ENCODE measurements at regions not wholly inside any gene's neighbourhood (a gene's known extent, or its start where the extent isn't known, plus 50 kb on each side); places are given as distances from the start of the nearest gene placed in this dataset. TPM values are rescaled to one million over a fixed set of nuclear protein-coding genes. Genes with fewer than 3 reads are reported as not detected.
A peak's percentile ranks its signal among the peaks of the same experiment; 100 is the strongest.

- Histone ChIP-seq H3K18ac (ENCODE audit: low read depth in 1 of 2, low read length in 2 of 2) (no peak overlapping the region), H4K91ac (ENCODE audit: low read length) (no peak overlapping the region), H3K4me1 (ENCODE audit: control insufficient read depth, insufficient read depth, low read depth, low read length) (no peaks in the 10 kb centered on the region), H3K9me3 (ENCODE audit: control insufficient read depth, low read length) (no peaks in the 10 kb centered on the region), H3K27me3 (ENCODE audit: control insufficient read depth in 1 of 2, insufficient read depth in 1 of 2, low read length in 2 of 2) (no peaks in the 10 kb centered on the region), H3K4me2 (ENCODE audit: low read length, poor library complexity, severe bottlenecking) (no peak overlapping the region), H2BK5ac (ENCODE audit: low read depth, low read length, poor library complexity, severe bottlenecking) (no peak overlapping the region), H3K27ac (ENCODE audit: low read length, poor library complexity, severe bottlenecking) (no peak overlapping the region), H3K9ac (ENCODE audit: low read length) (peak overlapping the region; percentile 30), H2AK5ac (ENCODE audit: low read length, severe bottlenecking) (peak overlapping the region; percentile 20), H3K4ac (ENCODE audit: low read depth in 1 of 2, low read length in 2 of 2) (no peak overlapping the region), H4K8ac (ENCODE audit: low read length) (no peak overlapping the region), H3K4me3 (ENCODE audit: insufficient read depth in 1 of 2, low read depth in 1 of 2, low read length in 2 of 2) (no peak overlapping the region), H2BK12ac (ENCODE audit: low read length in 2 of 2) (no peak overlapping the region), H2BK120ac (ENCODE audit: low read depth, low read length) (no peak overlapping the region), H3K14ac (ENCODE audit: low read length in 2 of 2) (no peak overlapping the region), H2BK15ac (ENCODE audit: low read depth, poor library complexity, severe bottlenecking) (no peak overlapping the region), H3K79me1 (replicated peaks; ENCODE audit: low read length, poor library complexity, severe bottlenecking) (no peaks in the 10 kb centered on the region), H3K23ac (ENCODE audit: low read length in 2 of 2) (no peak overlapping the region), H2AFZ (ENCODE audit: low read depth, low read length) (no peak overlapping the region), H3K36me3 (ENCODE audit: control insufficient read depth in 1 of 2, insufficient read depth in 2 of 2, low read depth in 1 of 2, low read length in 2 of 2) (no peaks in the 10 kb centered on the region)
- WGBS, result 55% methylated on average over 14 of the region's 14 CpGs
- peak; percentile 75 for DNase-seq
These were observed 57.1 kb upstream of the ZBED3 start for GRCh38 chr5:77143998-77144836.

- Histone ChIP-seq H3K4ac (ENCODE audit: low read depth in 1 of 2, low read length in 2 of 2) (no peak overlapping the region), H3K23ac (ENCODE audit: low read length in 2 of 2) (no peak overlapping the region), H3K4me3 (ENCODE audit: insufficient read depth in 1 of 2, low read depth in 1 of 2, low read length in 2 of 2) (no peak overlapping the region), H2BK12ac (ENCODE audit: low read length in 2 of 2) (no peak overlapping the region), H2BK15ac (ENCODE audit: low read depth, poor library complexity, severe bottlenecking) (no peak overlapping the region), H2BK5ac (ENCODE audit: low read depth, low read length, poor library complexity, severe bottlenecking) (no peak overlapping the region), H3K18ac (ENCODE audit: low read depth in 1 of 2, low read length in 2 of 2) (no peak overlapping the region), H3K79me1 (replicated peaks; ENCODE audit: low read length, poor library complexity, severe bottlenecking) (no peaks in the 10 kb centered on the region), H3K4me1 (ENCODE audit: control insufficient read depth, insufficient read depth, low read depth, low read length) (peaks cover 2% of the 10 kb centered on the region), H3K14ac (ENCODE audit: low read length in 2 of 2) (no peak overlapping the region), H3K36me3 (ENCODE audit: control insufficient read depth in 1 of 2, insufficient read depth in 2 of 2, low read depth in 1 of 2, low read length in 2 of 2) (no peaks in the 10 kb centered on the region), H4K8ac (ENCODE audit: low read length) (no peak overlapping the region), H2AK5ac (ENCODE audit: low read length, severe bottlenecking) (peak overlapping the region; percentile 72), H4K91ac (ENCODE audit: low read length) (no peak overlapping the region), H3K4me2 (ENCODE audit: low read length, poor library complexity, severe bottlenecking) (peak overlapping the region; percentile 8), H2AFZ (ENCODE audit: low read depth, low read length) (no peak overlapping the region), H3K27me3 (ENCODE audit: control insufficient read depth in 1 of 2, insufficient read depth in 1 of 2, low read length in 2 of 2) (peaks cover 0 to 15% of the 10 kb centered on the region in 2 experiments), H2BK120ac (ENCODE audit: low read depth, low read length) (no peak overlapping the region), H3K9ac (ENCODE audit: low read length) (no peak overlapping the region), H3K27ac (ENCODE audit: low read length, poor library complexity, severe bottlenecking) (no peak overlapping the region), H3K9me3 (ENCODE audit: control insufficient read depth, low read length) (no peaks in the 10 kb centered on the region)
- DNase-seq, result no peak
These were observed 53.3 kb upstream of the ZBED3 start for GRCh38 chr5:77140350-77140749.

- Histone ChIP-seq H4K91ac (ENCODE audit: low read length) (no peak overlapping the region), H3K27ac (ENCODE audit: low read length, poor library complexity, severe bottlenecking) (peak overlapping the region; percentile 80), H3K18ac (ENCODE audit: low read depth in 1 of 2, low read length in 2 of 2) (no peak overlapping the region), H3K4me3 (ENCODE audit: insufficient read depth in 1 of 2, low read depth in 1 of 2, low read length in 2 of 2) (no peak overlapping the region), H3K36me3 (ENCODE audit: control insufficient read depth in 1 of 2, insufficient read depth in 2 of 2, low read depth in 1 of 2, low read length in 2 of 2) (no peaks in the 10 kb centered on the region), H4K8ac (ENCODE audit: low read length) (no peak overlapping the region), H2AFZ (ENCODE audit: low read depth, low read length) (no peak overlapping the region), H3K9ac (ENCODE audit: low read length) (peak overlapping the region; percentile 45), H3K4ac (ENCODE audit: low read depth in 1 of 2, low read length in 2 of 2) (no peak overlapping the region), H3K27me3 (ENCODE audit: control insufficient read depth in 1 of 2, insufficient read depth in 1 of 2, low read length in 2 of 2) (peaks cover 0 to 29% of the 10 kb centered on the region in 2 experiments), H2BK12ac (ENCODE audit: low read length in 2 of 2) (no peak overlapping the region), H2BK120ac (ENCODE audit: low read depth, low read length) (no peak overlapping the region), H3K4me1 (ENCODE audit: control insufficient read depth, insufficient read depth, low read depth, low read length) (peaks cover 3% of the 10 kb centered on the region), H2AK5ac (ENCODE audit: low read length, severe bottlenecking) (no peak overlapping the region), H3K14ac (ENCODE audit: low read length in 2 of 2) (no peak overlapping the region), H2BK5ac (ENCODE audit: low read depth, low read length, poor library complexity, severe bottlenecking) (no peak overlapping the region), H2BK15ac (ENCODE audit: low read depth, poor library complexity, severe bottlenecking) (no peak overlapping the region), H3K4me2 (ENCODE audit: low read length, poor library complexity, severe bottlenecking) (peak overlapping the region; percentile 20), H3K9me3 (ENCODE audit: control insufficient read depth, low read length) (no peaks in the 10 kb centered on the region), H3K23ac (ENCODE audit: low read length in 2 of 2) (no peak overlapping the region), H3K79me1 (replicated peaks; ENCODE audit: low read length, poor library complexity, severe bottlenecking) (no peaks in the 10 kb centered on the region)
- DNase-seq, result peak; percentile 26
- WGBS, result 66% methylated on average over 5 of the region's 5 CpGs
These were observed 51.9 kb upstream of the ZBED3 start for GRCh38 chr5:77139001-77139400.

Small RNA genes lying in the stretch of these regions (small RNA-seq; reads per million reads assigned to genes)
- not detected for gene HMGB1P35 (ENCODE audit: low read depth)

Measured in mesenchymal stem cell (in vitro differentiated cells and primary cell).